ENCODE measurements at regions not wholly inside any gene's neighbourhood (a gene's known extent, or its start where the extent isn't known, plus 50 kb on each side); places are given as distances from the start of the nearest gene placed in this dataset.

GRCh38 chr3:27573780-27574437, 89.7 kb upstream of the SLC4A7 start:
- TF ChIP-seq CTCF (IDR thresholded peaks at IDR 0.05): no peak
- no peak for DNase-seq (ENCODE audit: extremely low spot score, unreplicated experiment)
- H3K36me3 Mint-ChIP-seq (ENCODE audit: unreplicated experiment): no peaks in the 10 kb centered on the region

GRCh38 chr3:27573138-27573537, 89.0 kb upstream of the SLC4A7 start:
- DNase-seq (ENCODE audit: extremely low spot score, unreplicated experiment): no peak
- Mint-ChIP-seq H3K27me3 (ENCODE audit: unreplicated experiment) (no peaks in the 10 kb centered on the region), H3K9me3 (ENCODE audit: unreplicated experiment) (no peaks in the 10 kb centered on the region), H3K36me3 (ENCODE audit: unreplicated experiment) (no peaks in the 10 kb centered on the region), H3K4me3 (ENCODE audit: unreplicated experiment) (no peak overlapping the region), H3K4me1 (ENCODE audit: unreplicated experiment) (peaks cover 27% of the 10 kb centered on the region), H3K27ac (ENCODE audit: unreplicated experiment) (no peak overlapping the region)
- TF ChIP-seq CTCF (IDR thresholded peaks at IDR 0.05): no peak

More at GRCh38 chr3:27573780-27574437, 89.7 kb upstream of the SLC4A7 start:
- Mint-ChIP-seq H3K9me3 (ENCODE audit: unreplicated experiment) (no peaks in the 10 kb centered on the region), H3K4me1 (ENCODE audit: unreplicated experiment) (peaks cover 20% of the 10 kb centered on the region), H3K27ac (ENCODE audit: unreplicated experiment) (no peak overlapping the region), H3K27me3 (ENCODE audit: unreplicated experiment) (no peaks in the 10 kb centered on the region), H3K4me3 (ENCODE audit: unreplicated experiment) (no peak overlapping the region)

GRCh38 chr3:27571345-27571744, 87.2 kb upstream of the SLC4A7 start:
- Mint-ChIP-seq H3K4me3 (ENCODE audit: unreplicated experiment) (no peak overlapping the region), H3K27ac (ENCODE audit: unreplicated experiment) (peak overlapping the region; percentile 28), H3K36me3 (ENCODE audit: unreplicated experiment) (no peaks in the 10 kb centered on the region), H3K9me3 (ENCODE audit: unreplicated experiment) (no peaks in the 10 kb centered on the region), H3K4me1 (ENCODE audit: unreplicated experiment) (peaks cover 35% of the 10 kb centered on the region), H3K27me3 (ENCODE audit: unreplicated experiment) (no peaks in the 10 kb centered on the region)
- no peak for TF ChIP-seq CTCF (IDR thresholded peaks at IDR 0.05)
- DNase-seq (ENCODE audit: extremely low spot score, unreplicated experiment): no peak

- H3K36me3 Mint-ChIP-seq (ENCODE audit: unreplicated experiment): no peaks in the 10 kb centered on the region
- no peaks in the 10 kb centered on the region for H3K27me3 Mint-ChIP-seq (ENCODE audit: unreplicated experiment)
- peaks cover 36% of the 10 kb centered on the region for H3K4me1 Mint-ChIP-seq (ENCODE audit: unreplicated experiment)
- no peak for DNase-seq (ENCODE audit: extremely low spot score, unreplicated experiment)
- no peak overlapping the region for H3K4me3 Mint-ChIP-seq (ENCODE audit: unreplicated experiment)
- H3K27ac Mint-ChIP-seq (ENCODE audit: unreplicated experiment): peak overlapping the region; percentile 21
- no peak for TF ChIP-seq CTCF (IDR thresholded peaks at IDR 0.05)
- H3K9me3 Mint-ChIP-seq (ENCODE audit: unreplicated experiment): no peaks in the 10 kb centered on the region
Measured at GRCh38 chr3:27570421-27571106, 86.4 kb upstream of the SLC4A7 start.

GRCh38 chr3:27568393-27568792, 84.2 kb upstream of the SLC4A7 start:
- peak; percentile 91 for DNase-seq (ENCODE audit: extremely low spot score, unreplicated experiment)
- Mint-ChIP-seq H3K27ac (ENCODE audit: unreplicated experiment) (peak overlapping the region; percentile 91), H3K27me3 (ENCODE audit: unreplicated experiment) (no peaks in the 10 kb centered on the region)

More at GRCh38 chr3:27568393-27568792, 84.2 kb upstream of the SLC4A7 start:
- H3K4me3 Mint-ChIP-seq (ENCODE audit: unreplicated experiment): peak overlapping the region; percentile 28
- no peak for TF ChIP-seq CTCF (IDR thresholded peaks at IDR 0.05)
- no peaks in the 10 kb centered on the region for H3K36me3 Mint-ChIP-seq (ENCODE audit: unreplicated experiment)
- peaks cover 42% of the 10 kb centered on the region for H3K4me1 Mint-ChIP-seq (ENCODE audit: unreplicated experiment)
- no peaks in the 10 kb centered on the region for H3K9me3 Mint-ChIP-seq (ENCODE audit: unreplicated experiment)

Data from osteocyte (in vitro differentiated cells).